NCI-H1930 (cell line): ENCODE measurements at regions not wholly inside any gene's neighbourhood (a gene's known extent, or its start where the extent isn't known, plus 50 kb on each side); places are given as distances from the start of the nearest gene placed in this dataset.

ENCODE experiments used
- DNase-seq, 2 experiments: peaks; one replicate each; lab custom pipeline; 2025; lab: John Stamatoyannopoulos, UW

DNA sequence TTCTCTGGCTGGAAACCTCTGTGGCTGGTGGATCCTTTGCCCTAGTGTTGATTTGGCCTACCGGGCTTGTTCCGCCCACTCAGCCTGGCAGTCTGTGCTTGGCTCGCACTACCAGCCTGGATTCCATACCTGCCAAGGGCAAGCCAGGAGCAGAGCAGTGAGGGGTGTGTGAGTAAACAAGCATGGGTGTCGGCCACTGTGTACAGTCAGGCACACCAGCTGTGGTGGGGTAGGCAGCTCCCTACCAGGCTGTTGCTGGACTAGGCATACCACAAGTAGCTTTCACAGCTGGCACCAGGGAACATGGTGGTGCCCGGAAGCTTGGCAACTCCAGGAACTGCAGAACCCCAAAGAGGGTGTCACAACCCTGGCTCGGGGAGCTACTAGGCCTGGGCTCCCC, 942.9 kb upstream of the LRRN3 start:
- no peak for DNase-seq

DNA sequence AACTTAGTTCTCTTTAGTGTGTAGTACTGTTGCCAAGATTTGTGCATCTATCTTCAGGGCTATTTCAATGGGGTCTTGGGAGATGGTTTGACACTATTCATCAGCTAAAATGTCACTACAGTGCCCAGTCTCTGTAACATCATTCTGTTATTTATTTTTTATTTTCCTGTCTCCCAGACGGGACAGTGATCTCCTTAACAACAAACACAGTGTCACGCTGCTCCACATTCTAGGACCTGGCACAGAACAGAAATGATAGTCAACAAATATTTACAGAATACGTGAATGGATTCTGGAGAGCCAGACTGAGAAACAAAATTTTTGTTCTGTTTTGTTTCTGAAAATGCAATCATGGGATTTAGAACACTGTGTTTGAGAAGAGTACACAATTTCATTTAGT, 937.7 kb upstream of the LRRN3 start:
- no peak for DNase-seq

DNA sequence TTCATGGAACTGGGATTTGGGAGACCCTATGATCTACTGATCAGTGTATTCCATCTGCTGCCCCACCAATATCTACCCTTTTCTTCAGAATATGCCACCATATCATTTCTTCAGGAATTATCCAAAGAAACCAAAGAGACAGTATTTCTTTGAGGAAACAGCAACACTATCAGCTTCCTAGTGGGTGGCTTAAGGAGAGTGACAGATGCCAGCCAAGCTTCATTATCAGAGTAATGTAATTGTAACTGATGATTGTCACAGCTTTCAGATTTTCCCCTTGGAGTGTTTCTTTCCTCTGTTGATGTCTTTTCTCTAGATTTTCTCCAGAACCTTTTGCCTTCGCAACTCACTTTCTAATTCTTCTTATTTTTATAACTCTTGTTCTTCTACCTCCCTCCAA, 934.4 kb upstream of the LRRN3 start:
- DNase-seq: no peak

DNA sequence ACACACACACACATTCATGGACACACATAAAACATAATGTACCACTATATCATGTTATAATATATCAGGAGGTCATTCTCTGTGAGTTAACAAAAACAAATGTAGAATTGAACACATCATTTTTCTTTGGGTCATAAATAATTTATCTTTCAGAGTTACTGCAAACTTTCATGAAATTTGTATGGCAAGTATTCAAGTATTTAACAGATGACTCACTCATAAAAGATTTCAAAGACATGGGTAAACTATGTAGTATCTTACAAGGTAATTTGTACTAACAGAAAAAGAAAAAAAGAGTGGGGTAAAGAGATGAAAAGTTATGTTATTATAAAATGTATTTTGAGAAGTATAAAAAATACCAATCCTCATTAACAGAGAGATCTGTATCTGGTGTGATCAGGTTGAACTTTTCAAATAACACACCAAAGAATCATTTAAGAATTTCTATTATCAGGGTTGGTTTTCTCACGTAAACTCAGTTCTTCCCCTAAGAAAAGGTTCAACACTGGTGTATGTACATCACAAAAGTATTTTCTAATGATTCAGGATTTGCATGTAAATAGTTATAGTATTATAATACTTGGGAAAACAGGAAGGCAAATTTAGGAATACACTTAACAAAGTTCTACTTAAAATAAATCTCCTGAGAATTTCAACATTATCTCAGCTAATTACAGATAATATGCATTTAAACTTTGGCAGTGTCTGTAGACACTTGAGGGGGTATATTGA, 933.1 kb upstream of the LRRN3 start:
- no peak for DNase-seq

DNA sequence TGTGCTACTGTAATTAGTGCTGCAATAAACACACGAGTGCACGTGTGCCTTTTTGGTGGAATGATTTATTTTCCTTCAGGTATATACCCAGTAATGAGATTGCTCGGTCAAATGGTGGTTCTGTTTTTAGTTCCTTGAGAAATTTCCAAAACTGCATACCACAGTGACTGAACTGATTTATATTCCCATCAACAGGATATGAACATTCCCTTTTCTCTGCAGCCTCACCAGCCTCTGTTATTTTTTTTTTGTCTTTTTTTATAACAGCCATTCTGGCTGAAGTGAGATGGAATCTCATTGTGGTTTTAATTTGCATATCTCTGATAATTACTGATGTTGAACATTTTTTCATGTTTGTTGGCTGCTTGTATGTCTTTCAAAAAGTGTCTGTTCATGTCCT, 922.9 kb upstream of the LRRN3 start:
- DNase-seq: no peak

DNA sequence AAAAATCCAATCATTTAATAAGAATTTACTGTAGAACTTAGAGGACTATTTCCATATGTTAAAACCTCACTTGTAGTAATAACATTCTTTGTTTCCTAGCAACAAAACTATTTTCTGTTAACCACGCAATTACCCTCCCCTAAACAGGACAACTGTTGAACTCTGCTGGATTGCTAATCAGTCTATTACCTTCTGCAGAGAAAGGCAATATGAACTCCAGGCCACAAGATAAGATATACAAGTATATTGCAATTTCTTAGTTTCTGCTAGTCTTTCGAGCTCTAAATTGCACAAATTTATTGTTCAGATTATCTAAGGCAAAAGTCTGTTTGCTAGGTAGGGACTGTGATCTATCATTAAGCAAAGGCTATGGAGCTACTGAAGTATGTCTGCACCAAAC, 920.1 kb upstream of the LRRN3 start:
- DNase-seq: no peak

DNA sequence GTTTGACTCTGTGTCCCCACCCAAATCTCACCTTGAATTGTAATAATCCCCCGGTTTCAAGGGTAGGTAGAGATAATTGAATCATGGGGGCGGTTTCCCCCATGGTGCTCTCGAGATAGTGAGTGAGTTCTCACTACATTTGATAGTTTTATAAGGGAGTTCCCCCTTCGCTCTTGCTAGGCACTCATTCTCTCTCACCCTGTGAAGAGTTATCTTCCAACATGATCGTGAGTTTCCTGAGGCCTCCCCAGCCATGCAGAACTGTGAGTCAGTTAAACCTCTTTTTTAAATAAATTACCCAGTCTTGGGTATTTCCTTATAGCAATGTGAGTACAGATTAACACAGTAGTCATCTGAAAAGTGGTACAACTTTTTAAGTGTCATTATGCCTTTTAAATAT, 913.5 kb upstream of the LRRN3 start:
- no peak for DNase-seq

DNA sequence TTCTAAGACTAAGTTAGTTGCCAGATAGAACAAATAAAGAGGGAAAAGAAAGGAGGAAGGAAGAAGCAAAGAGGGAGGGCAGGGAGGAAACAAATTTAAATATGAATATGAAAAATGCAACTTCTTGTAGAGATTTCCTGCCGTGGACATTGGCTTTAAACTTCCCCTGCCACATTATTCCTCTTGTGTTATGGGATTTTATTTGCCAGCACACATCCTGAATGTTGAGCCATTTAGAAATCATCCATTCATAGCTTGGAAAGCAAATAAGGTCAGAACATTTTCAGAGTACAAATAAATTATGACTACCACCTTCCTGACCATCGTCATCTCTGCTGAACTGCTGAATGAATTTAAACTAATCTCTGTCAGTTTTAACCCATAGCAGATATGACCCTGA, 911.9 kb upstream of the LRRN3 start:
- no peak for DNase-seq

DNA sequence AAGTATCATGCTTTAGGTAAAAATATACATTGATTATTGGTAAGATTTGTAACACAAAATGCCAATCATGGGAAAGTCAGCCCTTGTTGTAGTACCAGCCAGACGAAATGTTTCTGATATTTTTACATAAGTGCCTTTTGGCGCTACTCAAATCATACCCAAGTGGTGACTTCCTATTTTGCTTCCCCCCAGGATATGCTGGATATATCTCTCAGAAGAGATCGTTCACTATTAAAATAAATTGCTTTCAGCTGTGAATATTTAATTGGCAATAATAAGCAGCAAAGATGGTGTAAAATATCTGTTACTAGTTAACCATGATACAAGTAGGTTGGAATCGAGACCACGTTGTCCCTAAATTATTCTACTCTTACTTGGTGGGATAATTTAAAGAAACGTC, 909.2 kb upstream of the LRRN3 start:
- no peak for DNase-seq

DNA sequence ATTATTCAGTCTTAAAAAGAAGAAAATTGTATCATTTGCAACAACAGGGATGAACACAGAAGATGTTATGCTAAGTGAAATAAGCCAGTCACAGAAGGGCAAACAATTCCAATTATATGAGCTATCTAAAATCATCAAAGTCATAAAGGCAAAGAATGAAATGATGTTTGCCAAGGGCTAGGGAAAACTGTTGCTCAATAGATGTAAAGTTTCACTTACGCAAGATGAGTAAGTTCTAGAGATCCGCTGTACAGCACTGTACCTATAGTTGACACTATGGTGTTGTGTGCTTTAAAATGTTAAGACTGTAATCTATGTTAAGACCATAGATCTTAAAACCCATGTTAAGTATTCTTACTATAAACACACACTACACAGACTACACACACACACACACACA, 904.6 kb upstream of the LRRN3 start:
- no peak for DNase-seq

DNA sequence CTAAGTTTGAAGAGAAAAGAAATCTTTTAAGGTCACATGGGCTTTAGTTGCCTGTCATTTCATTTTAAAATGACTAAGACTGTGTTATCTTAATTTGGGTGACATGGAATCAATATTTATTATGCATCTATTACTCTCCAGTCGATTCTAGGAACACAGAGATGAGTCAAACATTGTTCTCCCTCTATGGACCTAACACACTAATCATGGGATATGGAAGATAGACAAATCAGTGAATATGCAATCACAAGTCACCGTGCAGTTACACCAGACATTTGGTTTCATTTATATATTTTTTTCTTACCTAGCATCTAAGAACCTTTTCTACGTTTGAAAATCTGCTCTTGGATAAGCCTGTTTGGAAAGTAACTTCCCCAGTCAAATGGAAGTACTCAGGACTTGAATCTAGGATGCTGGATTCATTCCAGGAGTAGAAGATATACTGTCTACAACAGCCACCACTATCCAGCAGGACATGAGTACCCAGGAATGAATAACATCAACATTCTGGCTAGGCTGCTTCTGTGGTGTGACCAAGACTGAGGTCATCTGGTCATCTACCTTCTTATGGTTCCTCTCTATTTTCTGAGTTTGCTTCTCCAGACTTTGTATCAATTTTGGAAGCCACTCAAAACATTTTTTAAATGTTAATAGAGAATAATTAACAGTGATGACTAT, 902.9 kb upstream of the LRRN3 start:
- no peak for DNase-seq

DNA sequence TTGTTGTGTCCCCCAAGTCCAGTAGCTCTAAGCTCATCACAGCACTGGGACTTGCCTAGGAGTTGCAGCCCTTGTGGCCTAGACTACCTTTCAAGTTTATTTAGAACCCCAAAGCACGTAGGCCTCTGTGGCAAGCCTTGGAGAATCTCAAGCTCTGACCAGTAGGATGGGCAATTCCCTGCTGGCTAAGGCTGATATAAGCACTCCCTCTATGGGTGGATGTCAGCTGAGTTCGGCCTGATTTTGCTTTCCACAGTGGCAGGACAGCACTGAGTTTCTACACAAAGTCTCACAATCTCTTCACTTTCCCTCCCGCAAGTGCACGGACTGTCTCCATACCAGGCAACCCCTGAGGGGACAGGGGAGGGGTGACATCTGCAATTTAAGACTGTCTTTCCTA, 886.4 kb upstream of the LRRN3 start:
- no peak for DNase-seq

DNA sequence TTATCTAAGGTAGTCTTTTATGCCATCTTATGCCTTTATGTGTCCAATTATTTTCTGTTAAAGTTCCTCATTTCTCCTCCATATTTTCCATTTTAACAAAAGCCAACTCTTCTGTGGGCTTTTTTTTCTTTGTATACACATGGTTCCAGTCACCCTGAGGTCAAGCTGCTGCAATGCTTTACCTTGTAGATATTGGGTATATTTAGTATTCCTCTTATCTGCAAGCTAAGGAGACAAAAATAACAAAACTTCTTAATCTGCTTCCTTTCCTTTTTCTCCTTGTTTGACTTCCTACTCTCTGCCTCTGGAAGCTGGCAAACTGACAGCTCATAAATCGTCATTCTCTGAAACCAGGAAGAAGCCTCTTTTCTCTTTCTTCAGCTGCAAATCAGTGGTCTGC, 885.0 kb upstream of the LRRN3 start:
- DNase-seq: no peak

DNA sequence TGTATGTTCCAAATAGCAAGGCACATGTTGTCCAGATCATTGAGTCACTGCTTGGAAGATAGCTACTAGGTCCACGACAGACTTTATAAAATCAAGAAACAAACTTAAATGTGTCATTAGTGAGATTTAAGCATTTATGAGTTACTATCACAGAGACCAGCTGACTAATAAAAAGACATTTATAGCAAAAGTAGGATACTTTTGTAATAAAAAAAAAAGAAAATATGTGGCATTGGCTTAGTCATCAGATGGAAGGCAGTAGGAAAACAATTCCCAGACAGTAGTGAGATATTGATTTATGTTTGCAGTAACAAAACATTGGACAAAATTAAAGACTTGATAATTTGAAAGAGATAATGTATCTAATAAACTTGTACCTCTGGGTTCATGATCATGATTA, 881.0 kb upstream of the LRRN3 start:
- DNase-seq: no peak

DNA sequence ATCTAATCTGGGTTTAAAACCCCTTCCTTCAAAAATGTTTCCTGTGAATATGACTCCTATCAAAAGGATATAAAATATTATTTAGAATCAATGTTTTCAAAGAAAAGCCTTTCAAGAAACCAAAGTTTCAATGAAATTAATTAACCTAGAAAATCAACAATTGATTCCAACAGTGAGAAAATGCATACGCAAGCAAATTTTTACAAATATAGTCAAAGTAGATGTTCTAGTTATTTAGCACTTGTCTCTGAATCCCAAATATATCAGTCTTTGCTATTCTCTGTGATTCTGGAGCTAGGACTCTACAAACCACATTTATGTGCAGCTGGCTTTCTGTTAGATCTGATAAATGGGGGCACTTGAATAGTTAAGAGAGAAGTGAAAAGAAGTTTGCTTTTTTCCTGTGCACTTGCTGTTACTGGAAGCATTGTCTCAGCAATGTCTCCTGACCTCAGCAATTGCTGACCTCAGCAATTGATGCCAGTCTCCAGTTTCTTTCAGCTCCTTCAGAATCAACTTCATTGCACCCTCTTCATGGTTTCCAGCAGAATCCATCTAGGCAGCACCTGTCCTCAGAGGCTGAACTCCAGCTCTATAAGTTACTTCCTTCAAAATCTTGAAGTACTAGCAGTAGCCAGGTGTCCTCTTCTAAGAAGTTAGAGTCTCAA, 879.9 kb upstream of the LRRN3 start:
- DNase-seq: no peak

DNA sequence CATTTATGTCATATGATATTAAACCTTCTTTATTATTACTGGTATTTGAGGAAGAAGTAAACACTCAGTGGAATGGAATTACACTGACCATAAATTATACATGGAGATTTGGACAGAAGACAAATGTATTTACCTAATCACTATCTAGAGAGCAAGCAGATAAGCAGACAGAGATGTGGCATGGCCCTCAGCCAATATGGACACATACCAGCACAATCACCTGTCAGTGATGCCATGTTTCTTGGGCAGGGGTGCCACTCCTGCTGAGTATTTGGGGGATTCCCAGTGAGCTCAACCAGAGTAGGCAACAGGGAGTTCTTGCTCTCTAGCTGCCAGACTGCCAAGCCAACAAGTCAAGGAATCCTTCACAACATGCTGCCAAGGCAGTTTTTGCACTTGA, 866.3 kb upstream of the LRRN3 start:
- no peak for DNase-seq

DNA sequence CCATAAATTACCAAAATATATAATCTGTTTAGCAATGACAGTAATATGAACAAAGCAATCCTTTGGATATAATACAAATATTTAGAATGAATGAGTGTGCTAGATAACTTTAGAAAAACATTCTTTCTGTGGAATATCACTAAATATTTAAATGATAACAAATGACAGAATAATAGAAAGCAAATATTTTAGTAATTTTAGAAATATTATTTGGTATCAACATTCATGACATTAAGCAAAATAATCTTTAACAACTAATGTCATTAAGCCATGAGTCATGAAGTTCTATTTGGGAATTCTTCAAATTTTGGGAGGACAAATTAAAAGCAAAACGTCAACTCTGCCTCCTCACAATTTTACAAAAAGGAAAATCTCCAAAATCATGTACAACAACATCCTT, 844.8 kb upstream of the LRRN3 start:
- no peak for DNase-seq

DNA sequence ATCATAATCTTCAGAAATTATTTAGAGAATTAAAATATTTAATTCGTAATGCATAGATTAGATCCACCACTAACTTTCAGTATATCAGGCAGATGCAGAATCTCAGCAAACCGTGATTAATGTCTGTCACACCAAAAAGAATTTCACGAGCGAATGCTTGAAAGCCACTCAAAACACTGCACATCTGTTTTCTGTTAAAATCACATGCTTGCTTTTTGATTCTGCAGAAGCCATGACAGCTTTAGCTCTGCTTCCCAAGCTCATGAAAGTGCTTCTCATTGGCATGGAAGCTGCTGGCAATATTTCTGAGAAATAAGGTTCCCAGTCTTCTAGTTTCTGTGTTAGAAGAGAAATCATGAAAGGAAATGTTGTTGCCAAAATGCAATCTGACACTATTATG, 837.8 kb upstream of the LRRN3 start:
- DNase-seq: no peak

DNA sequence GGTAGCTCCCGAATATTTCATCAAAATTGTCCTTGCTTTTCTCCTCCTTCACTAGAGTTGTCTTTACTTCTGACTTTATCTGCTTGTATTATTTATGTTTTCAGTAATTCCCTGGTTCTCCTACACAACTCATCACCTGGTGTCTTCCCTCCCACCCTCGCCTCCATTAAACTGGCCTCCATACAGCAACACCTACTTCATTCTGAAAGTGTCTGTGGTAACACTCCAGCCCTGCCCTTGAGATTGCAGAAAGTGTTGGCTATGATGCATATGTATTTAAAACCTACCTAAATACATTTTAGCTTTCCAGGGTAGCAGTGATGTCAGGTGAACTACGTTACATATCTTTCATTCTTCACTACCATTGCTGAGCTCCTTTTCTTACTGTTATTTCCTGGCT, 833.3 kb upstream of the LRRN3 start:
- no peak for DNase-seq

DNA sequence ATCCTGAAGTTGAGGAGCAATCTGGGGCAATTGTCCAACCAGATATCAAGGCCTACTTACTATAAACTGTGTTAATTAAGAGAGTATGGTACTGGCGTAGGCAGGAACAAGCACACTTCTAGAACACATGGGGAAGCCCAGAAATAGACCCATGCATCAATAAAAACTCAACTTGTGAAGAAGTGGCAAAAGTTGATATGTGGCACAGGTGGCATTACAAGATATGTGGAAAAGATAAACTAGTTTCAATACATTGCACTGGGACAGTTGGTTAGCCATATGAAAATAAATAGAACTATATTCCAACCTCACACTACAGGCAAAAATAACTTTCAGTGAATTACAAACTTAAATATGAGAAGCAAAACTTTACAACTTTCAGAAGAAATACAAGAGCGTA, 828.7 kb upstream of the LRRN3 start:
- no peak for DNase-seq

DNA sequence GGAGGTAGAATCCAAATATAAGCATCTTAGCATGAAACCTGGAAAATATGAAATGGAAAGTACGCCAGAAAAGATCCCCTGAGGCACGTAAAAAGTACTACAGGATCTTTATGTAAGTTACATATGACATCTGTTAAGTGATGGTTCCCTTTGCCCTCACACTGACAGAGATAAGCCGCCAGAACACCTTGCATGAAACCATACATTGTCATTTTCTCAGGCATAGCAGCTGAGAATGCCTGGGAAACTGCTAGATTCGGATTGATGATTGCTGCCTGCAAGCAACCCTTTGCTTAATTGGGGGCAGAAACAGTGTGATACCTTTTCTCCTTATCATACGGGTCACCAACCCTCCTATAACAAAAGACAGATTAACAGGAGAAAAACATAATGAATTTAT, 826.6 kb upstream of the LRRN3 start:
- DNase-seq: no peak

DNA sequence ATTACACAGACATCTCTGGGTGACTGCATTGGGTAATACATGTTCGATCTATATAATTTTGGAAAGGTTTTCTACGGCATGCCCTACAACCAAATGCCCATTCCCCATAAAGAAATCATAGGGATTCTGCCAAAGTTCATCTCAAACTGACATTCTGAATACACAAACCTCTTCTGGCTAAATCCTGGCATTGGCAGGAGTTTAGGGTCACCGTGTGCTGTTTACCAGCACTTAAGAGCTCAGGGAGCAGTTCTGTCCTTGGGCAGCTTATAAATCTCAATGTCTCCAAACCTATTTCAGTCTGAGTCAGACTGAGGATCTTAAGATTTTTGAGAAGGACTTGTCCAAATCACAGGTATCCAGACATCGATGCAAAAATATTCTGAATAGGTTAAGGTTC, 809.6 kb upstream of the LRRN3 start:
- no peak for DNase-seq

DNA sequence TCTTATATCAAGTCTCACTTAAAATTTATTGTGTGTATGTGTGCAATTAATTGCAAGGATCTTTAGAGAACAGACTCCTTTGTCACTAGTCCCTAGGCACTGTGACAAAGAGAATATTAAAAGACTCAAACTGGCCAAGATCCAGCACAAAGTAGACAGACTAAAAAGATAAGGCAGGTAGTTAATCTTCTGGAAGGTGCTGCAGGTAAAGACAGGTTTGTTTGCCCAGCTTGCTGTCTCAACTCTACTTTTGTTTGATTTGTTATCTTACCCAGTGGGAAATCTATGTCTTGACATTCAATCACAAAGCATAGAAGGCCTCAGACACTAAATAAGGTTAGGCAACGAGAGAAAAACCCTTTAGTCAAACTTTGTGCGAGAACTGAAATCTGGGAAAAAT, 807.9 kb upstream of the LRRN3 start:
- peak in 1 of 2 experiments; percentile 7 for DNase-seq

DNA sequence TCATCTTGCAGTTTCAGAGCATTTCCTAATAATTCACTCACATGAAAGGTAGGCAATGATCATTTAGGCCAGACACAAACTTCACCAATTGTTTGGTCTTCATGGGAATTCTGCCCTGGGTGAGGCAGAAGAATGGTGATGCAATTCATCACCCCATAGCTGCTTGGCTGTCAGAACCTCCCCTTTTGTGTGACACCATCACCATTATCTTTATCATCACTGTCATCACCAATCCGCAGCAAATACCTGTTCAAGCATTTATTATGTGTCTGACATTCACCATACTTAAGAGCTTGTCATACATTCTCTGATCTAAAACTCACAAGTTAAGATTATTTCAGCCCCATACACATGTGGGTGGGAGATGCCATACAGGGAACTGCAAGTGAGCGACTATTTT, 799.5 kb upstream of the LRRN3 start:
- no peak for DNase-seq
